HepG2 (cell line): ENCODE measurements at regions not wholly inside any gene's neighbourhood (a gene's known extent, or its start where the extent isn't known, plus 50 kb on each side); places are given as distances from the start of the nearest gene placed in this dataset.

Experiments used
- ATAC-seq: fragments of 200-7000 bp; cut with Tn5 transposase; 3 replicates; pipeline ENCODE4 v1.9.1; 2020; ENCODE audit warnings: mild to moderate bottlenecking, moderate library complexity
- BruUV-seq: library from RNA; stranded (reverse); fragments of 400-500 nt; replicated peaks from 2 replicates; lab custom pipeline; 2021; lab: Mats Ljungman, UMichigan
- CTCF ChIA-PET: fragments of 300-600 bp; formaldehyde crosslinking; extraction: SDS; loops from one replicate; lab custom pipeline; 2021; ENCODE audit warnings: low total read pairs, inconsistent platforms, low intra/inter-chr PET ratio; lab: Yijun Ruan, JAX
- POLR2A ChIA-PET: fragments of 350-600 bp; sonication (Branson Sonifier 250); formaldehyde crosslinking; loops from one replicate; lab custom pipeline; 2020; ENCODE audit warnings: antibody characterized with exemption, inconsistent platforms; lab: Yijun Ruan, JAX
- DNase-seq: peaks from one replicate; pipeline ENCODE4 v3.0.0-alpha.2; 2015; ENCODE audit warnings: low spot score
- FAIRE-seq: peaks from 3 replicates; lab custom pipeline; 2011; peaks lifted over from hg19 to GRCh38; lab: Jason Lieb, UNC
- H2AFZ ChIP-seq: one replicate; pipeline ENCODE4 v1.6.1; 2011; ENCODE audit warnings: low read length, inconsistent platforms
- H3K27ac ChIP-seq: fragments of 300-600 bp; 3 replicates; pipeline ENCODE4 v1.8.0; 2011; ENCODE audit warnings: mixed run types, mild to moderate bottlenecking, mixed read lengths, low read length, inconsistent platforms; ENCODE audit not compliant: insufficient read depth; ENCODE audit errors: extremely low read length
- H3K27me3 ChIP-seq, 2 experiments: fragments of 200-600 bp in 1 of 2; 2 replicates in 1 of 2; 3 replicates in 1 of 2; pipeline versions ENCODE4 v1.6.0 to v1.8.0; 2011; ENCODE audit warnings: low read length in 2 of 2, mild to moderate bottlenecking in 2 of 2, moderate library complexity in 2 of 2, inconsistent platforms in 1 of 2; ENCODE audit not compliant: insufficient read depth in 2 of 2, control insufficient read depth in 1 of 2
- H3K36me3 ChIP-seq, 2 experiments: fragments of 200-600 bp in 1 of 2; replicated peaks in 1 of 2; 2 replicates in 1 of 2; 3 replicates in 1 of 2; pipeline versions ENCODE4 v1.5.1 to v1.8.0; 2011; ENCODE audit warnings: low read length in 2 of 2, inconsistent platforms in 1 of 2; ENCODE audit not compliant: insufficient read depth in 2 of 2, control insufficient read depth in 1 of 2
- H3K4me1 ChIP-seq: 2 replicates; pipeline ENCODE4 v1.5.1; 2012; ENCODE audit warnings: low read length, inconsistent platforms; ENCODE audit not compliant: insufficient read depth
- H3K4me2 ChIP-seq: 2 replicates; pipeline ENCODE4 v1.6.0; 2011; ENCODE audit warnings: low read depth, low read length, inconsistent platforms
- H3K4me3 ChIP-seq, 3 experiments: fragments of 200-600 bp in 1 of 3; sonication (generic), shearing (Covaris generic) in 1 of 3; replicated peaks in 1 of 3; 2 replicates each; pipeline ENCODE4 v1.5.1; 2011 to 2016; ENCODE audit warnings: low read length in 3 of 3, inconsistent platforms in 2 of 3, low read depth in 2 of 3, mild to moderate bottlenecking in 2 of 3, control low read depth in 1 of 3, mixed read lengths in 1 of 3; ENCODE audit not compliant: insufficient read depth in 1 of 3
- H3K79me2 ChIP-seq: one replicate; pipeline ENCODE4 v1.6.1; 2011; ENCODE audit warnings: low read length, inconsistent platforms; ENCODE audit not compliant: insufficient read depth
- H3K9ac ChIP-seq: 2 replicates; pipeline ENCODE4 v1.6.0; 2011; ENCODE audit warnings: mild to moderate bottlenecking, low read depth, low read length, inconsistent platforms; ENCODE audit not compliant: insufficient read depth
- H3K9me3 ChIP-seq: 2 replicates; pipeline ENCODE4 v1.5.1; 2012; ENCODE audit warnings: mild to moderate bottlenecking, low read length
- H4K20me1 ChIP-seq: 2 replicates; pipeline ENCODE4 v1.6.0; 2011; ENCODE audit warnings: inconsistent platforms, mild to moderate bottlenecking, low read length, moderate library complexity; ENCODE audit not compliant: insufficient read depth
- BRCA1 ChIP-seq: sonication (generic); formaldehyde crosslinking; IDR thresholded peaks from 2 replicates; pipeline ENCODE4 v1.4.0; 2020; ENCODE audit warnings: missing genetic modification reagents
- DMAP1 ChIP-seq: IDR thresholded peaks from 2 replicates; pipeline ENCODE4 v1.6.1; 2016
- FOXA1 ChIP-seq, 2 experiments: fragments of 450-650 bp in 1 of 2; sonication (generic) in 1 of 2; formaldehyde crosslinking in 1 of 2; IDR thresholded peaks; 2 replicates each; pipeline versions ENCODE4 v1.4.0 to v1.6.1; 2016 to 2020; ENCODE audit warnings: missing genetic modification reagents in 1 of 2
- IKZF4 ChIP-seq: sonication (generic); formaldehyde crosslinking; IDR thresholded peaks from 2 replicates; pipeline ENCODE4 v1.5.1; 2020; ENCODE audit warnings: borderline replicate concordance, mild to moderate bottlenecking, low read depth, missing genetic modification reagents; ENCODE audit errors: not compliant biosample characterization
- KAT2B ChIP-seq: fragments of 150-350 bp; IDR thresholded peaks from 2 replicates; pipeline ENCODE4 v1.6.1; 2014; ENCODE audit warnings: low read depth, low read length, borderline replicate concordance
- MIER3 ChIP-seq: IDR thresholded peaks from 2 replicates; pipeline ENCODE4 v1.6.1; 2016; ENCODE audit warnings: missing compliant biosample characterization, borderline replicate concordance
- NONO ChIP-seq, 2 experiments: fragments of 450-650 bp in 1 of 2; sonication (generic) in 1 of 2; formaldehyde crosslinking in 1 of 2; IDR thresholded peaks in 1 of 2; conservative IDR thresholded peaks in 1 of 2; 2 replicates each; pipeline versions ENCODE4 v1.6.1 to v1.8.0; 2017 to 2022; ENCODE audit warnings: mild to moderate bottlenecking in 1 of 2, missing genetic modification reagents in 1 of 2, moderate library complexity in 1 of 2
- RARG ChIP-seq: sonication (generic); formaldehyde crosslinking; IDR thresholded peaks from 2 replicates; pipeline ENCODE4 v1.4.0; 2020; ENCODE audit warnings: low read depth, mild to moderate bottlenecking, missing genetic modification reagents
- SALL2 ChIP-seq: sonication (generic); formaldehyde crosslinking; IDR thresholded peaks from 2 replicates; pipeline ENCODE4 v1.8.1; 2023; ENCODE audit warnings: mild to moderate bottlenecking, missing genetic modification reagents, inconsistent platforms
- SP4 ChIP-seq: sonication (generic); formaldehyde crosslinking; IDR thresholded peaks from 2 replicates; pipeline ENCODE4 v1.8.1; 2023; ENCODE audit warnings: mild to moderate bottlenecking, missing genetic modification reagents
- SYNCRIP ChIP-seq: fragments of 200-400 bp; formaldehyde crosslinking; IDR thresholded peaks from 2 replicates; pipeline ENCODE4 v1.6.1; 2018; ENCODE audit warnings: mild to moderate bottlenecking, low read depth, low read length; ENCODE audit not compliant: insufficient read depth
- TFDP2 ChIP-seq: sonication (generic); formaldehyde crosslinking; IDR thresholded peaks from 2 replicates; pipeline ENCODE4 v1.4.0; 2020; ENCODE audit warnings: missing genetic modification reagents
- ZBTB38 ChIP-seq: sonication (generic); formaldehyde crosslinking; IDR thresholded peaks from 2 replicates; pipeline ENCODE4 v1.5.1; 2020; ENCODE audit warnings: mild to moderate bottlenecking, missing genetic modification reagents
- ZBTB8A ChIP-seq: sonication (generic); formaldehyde crosslinking; IDR thresholded peaks from 2 replicates; pipeline ENCODE4 v1.4.0; 2020; ENCODE audit warnings: mild to moderate bottlenecking, low read depth, missing genetic modification reagents, borderline replicate concordance
- ZFP36L2 ChIP-seq: sonication (generic); formaldehyde crosslinking; IDR thresholded peaks from 2 replicates; pipeline ENCODE4 v1.4.0; 2020; ENCODE audit warnings: missing genetic modification reagents
- ZSCAN21 ChIP-seq: sonication (generic); formaldehyde crosslinking; IDR thresholded peaks from 2 replicates; pipeline ENCODE4 v1.8.0; 2022; ENCODE audit warnings: mild to moderate bottlenecking, missing genetic modification reagents, moderate library complexity, borderline replicate concordance
- WGBS: methylation state at CpG from one replicate; pipeline ENCODE4 v1.1.6; 2017; ENCODE audit warnings: low lambda C conversion rate; 5-methylcytosine and 5-hydroxymethylcytosine counted together
- in situ Hi-C: cut with HindIII; loops from 2 replicates; pipeline ENCODE4 v1.10.0; 2017; ENCODE audit warnings: low pct_unique_long_range_greater_than_20kb; ENCODE audit not compliant: extremely low pct_ligation_motif_present
- intact Hi-C: fragments of 100-400 bp; cut with micrococcal nuclease; formaldehyde crosslinking; loops from one replicate; pipeline ENCODE4 v1.10.0; 2022; ENCODE audit not compliant: unreplicated experiment
- TF ChIP-seq, protein P1 (sequence below): sonication (generic); formaldehyde crosslinking; IDR thresholded peaks from 2 replicates; pipeline ENCODE4 v1.9.0; 2022; ENCODE audit warnings: low read depth, missing genetic modification reagents
- TF ChIP-seq, protein P2 (sequence below): sonication (generic); formaldehyde crosslinking; IDR thresholded peaks from 2 replicates; pipeline ENCODE4 v1.5.0; 2020; ENCODE audit warnings: mild to moderate bottlenecking, missing genetic modification reagents

DNA sequence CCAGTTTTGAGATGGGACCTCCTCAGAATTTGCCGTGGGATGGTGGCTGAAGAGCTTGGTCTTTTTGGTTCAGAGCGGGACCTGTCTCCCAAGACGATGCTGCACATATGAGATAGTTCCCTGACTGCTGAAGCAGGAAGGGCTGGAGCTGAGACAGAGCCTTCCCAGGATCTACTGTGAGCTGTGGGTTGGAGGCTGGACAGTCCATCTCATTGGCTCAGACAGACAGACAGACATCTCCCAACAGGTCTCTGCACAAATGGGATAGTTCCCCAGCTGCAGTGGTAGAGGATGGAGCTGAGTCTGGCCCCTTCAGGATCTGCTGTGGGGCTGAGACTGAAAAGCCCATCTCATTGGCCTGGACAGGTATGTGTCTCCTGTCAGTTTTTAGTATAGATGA lies 1145.6 kb upstream of the CADM2 start:
- no peaks in the 10 kb centered on the region; a peak in 1 of 5 replicates for H3K27me3 ChIP-seq
- no peak overlapping the region for H3K27ac ChIP-seq
- no peaks in the 10 kb centered on the region for H3K9me3 ChIP-seq
- no peaks in the 10 kb centered on the region for H3K4me1 ChIP-seq
- no CpG with 5 or more reads among the region's 3 CpGs for WGBS
- FAIRE-seq, result no peak
- no peaks in the 10 kb centered on the region for H3K79me2 ChIP-seq
- no peaks in the 10 kb centered on the region for H3K36me3 ChIP-seq
- in situ Hi-C loops, result no loop called here
- no peak for TF ChIP-seq ZSCAN21 (CRISPR knock-in tag)
- TF ChIP-seq IKZF4 (CRISPR knock-in tag), result no peak
- TF ChIP-seq, protein P1, sequence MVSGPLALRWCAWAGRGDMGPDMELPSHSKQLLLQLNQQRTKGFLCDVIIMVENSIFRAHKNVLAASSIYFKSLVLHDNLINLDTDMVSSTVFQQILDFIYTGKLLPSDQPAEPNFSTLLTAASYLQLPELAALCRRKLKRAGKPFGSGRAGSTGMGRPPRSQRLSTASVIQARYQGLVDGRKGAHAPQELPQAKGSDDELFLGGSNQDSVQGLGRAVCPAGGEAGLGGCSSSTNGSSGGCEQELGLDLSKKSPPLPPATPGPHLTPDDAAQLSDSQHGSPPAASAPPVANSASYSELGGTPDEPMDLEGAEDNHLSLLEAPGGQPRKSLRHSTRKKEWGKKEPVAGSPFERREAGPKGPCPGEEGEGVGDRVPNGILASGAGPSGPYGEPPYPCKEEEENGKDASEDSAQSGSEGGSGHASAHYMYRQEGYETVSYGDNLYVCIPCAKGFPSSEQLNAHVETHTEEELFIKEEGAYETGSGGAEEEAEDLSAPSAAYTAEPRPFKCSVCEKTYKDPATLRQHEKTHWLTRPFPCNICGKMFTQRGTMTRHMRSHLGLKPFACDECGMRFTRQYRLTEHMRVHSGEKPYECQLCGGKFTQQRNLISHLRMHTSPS, result no peak
- no peak for TF ChIP-seq BRCA1
- no peak for TF ChIP-seq DMAP1 (CRISPR knock-in tag)
- no peak for TF ChIP-seq MIER3 (CRISPR knock-in tag)
- TF ChIP-seq ZFP36L2 (CRISPR knock-in tag), result no peak
- no peak for TF ChIP-seq SP4 (CRISPR knock-in tag)
- no peak for TF ChIP-seq SYNCRIP
- no peak for TF ChIP-seq TFDP2 (CRISPR knock-in tag)
- no peak for TF ChIP-seq SALL2 (CRISPR knock-in tag)
- no peak for TF ChIP-seq NONO (IDR thresholded peaks at IDR 0.05)
- no peak for TF ChIP-seq NONO (CRISPR knock-in tag; conservative IDR thresholded peaks at IDR 0.05)
- TF ChIP-seq, protein P2, sequence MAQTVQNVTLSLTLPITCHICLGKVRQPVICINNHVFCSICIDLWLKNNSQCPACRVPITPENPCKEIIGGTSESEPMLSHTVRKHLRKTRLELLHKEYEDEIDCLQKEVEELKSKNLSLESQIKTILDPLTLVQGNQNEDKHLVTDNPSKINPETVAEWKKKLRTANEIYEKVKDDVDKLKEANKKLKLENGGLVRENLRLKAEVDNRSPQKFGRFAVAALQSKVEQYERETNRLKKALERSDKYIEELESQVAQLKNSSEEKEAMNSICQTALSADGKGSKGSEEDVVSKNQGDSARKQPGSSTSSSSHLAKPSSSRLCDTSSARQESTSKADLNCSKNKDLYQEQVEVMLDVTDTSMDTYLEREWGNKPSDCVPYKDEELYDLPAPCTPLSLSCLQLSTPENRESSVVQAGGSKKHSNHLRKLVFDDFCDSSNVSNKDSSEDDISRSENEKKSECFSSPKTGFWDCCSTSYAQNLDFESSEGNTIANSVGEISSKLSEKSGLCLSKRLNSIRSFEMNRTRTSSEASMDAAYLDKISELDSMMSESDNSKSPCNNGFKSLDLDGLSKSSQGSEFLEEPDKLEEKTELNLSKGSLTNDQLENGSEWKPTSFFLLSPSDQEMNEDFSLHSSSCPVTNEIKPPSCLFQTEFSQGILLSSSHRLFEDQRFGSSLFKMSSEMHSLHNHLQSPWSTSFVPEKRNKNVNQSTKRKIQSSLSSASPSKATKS (CRISPR knock-in tag), result no peak
- TF ChIP-seq FOXA1 (IDR thresholded peaks at IDR 0.05), result no peak
- no peak for TF ChIP-seq FOXA1 (CRISPR knock-in tag; IDR thresholded peaks at IDR 0.05)
- no peak for TF ChIP-seq RARG (CRISPR knock-in tag)
- TF ChIP-seq KAT2B, result no peak
- TF ChIP-seq ZBTB38, result no peak
- no peak for TF ChIP-seq ZBTB8A (CRISPR knock-in tag)
- ATAC-seq, result no peak
- H3K4me3 ChIP-seq, result no peak overlapping the region
- no peak overlapping the region for H2AFZ ChIP-seq
- H3K9ac ChIP-seq, result no peak overlapping the region
- ChIA-PET POLR2A (no interaction called here), CTCF (no interaction called here)
- DNase-seq, result no peak
- BruUV-seq, result no TSS peak
- intact Hi-C loops, result no loop called here
- H4K20me1 ChIP-seq, result no peaks in the 10 kb centered on the region
- no peak overlapping the region for H3K4me2 ChIP-seq
